ENCODE measurements at regions not wholly inside any gene's neighbourhood (a gene's known extent, or its start where the extent isn't known, plus 50 kb on each side); places are given as distances from the start of the nearest gene placed in this dataset.

DNA sequence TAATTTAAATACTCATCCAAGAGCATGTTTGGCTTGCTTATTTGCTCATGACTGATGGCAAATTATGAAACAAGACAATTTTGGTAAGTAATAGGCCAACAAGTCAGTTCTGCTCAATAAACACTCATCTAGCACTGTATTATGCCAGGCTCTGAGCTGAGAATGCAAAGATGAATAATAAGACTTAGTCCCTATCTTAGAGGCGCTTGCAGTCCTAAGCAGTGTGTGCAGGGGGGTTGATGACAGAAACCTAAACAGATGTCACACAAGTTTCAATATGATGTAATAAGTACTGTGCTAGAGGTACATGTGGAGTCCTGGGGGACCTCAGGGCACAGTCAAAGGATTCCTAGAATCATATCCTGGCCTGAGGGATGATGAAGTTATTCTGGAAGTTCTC, 287.6 kb upstream of the ADRA1B start:
- no peak for TF ChIP-seq CTCF (IDR thresholded peaks at IDR 0.05; ENCODE audit: borderline replicate concordance, control extremely low read depth, extremely low read depth, insufficient read depth, missing control alignments)
- DNase-seq (ENCODE audit: low spot score): no peak
- in situ Hi-C loops (cut with MboI; ENCODE audit: low sequenced_read_pairs, unreplicated experiment): no loop called here

- no peak for TF ChIP-seq CTCF (IDR thresholded peaks at IDR 0.05; ENCODE audit: borderline replicate concordance, control extremely low read depth, extremely low read depth, insufficient read depth, missing control alignments)
- in situ Hi-C loops (cut with MboI; ENCODE audit: low sequenced_read_pairs, unreplicated experiment): no loop called here
- no peak for DNase-seq (ENCODE audit: low spot score)
Observed at GRCh38 chr5:159629158-159629557, 287.1 kb upstream of the ADRA1B start.

GRCh38 chr5:159630545-159630944, 285.7 kb upstream of the ADRA1B start:
- DNase-seq (ENCODE audit: low spot score): no peak
- in situ Hi-C loops (cut with MboI; ENCODE audit: low sequenced_read_pairs, unreplicated experiment): no loop called here

DNA sequence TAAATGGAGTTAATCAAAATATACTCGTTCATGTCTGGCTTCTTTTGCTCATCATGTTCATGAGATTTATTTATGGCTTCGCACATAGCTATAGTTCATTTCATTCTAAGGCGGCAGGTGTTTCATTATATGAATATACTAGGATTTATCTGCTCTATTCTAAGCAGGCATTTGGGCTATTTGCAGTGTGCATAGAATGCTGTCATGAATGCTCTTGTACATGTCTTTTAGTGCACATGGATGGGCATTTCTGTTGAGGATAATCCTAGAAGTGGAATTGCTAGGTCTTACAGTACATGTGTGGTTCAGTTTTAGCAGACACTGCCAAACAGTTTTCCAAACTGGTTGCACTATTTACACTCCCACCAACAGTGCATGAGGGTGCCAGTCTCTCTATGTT, 285.3 kb upstream of the ADRA1B start:
- in situ Hi-C loops (cut with MboI; ENCODE audit: low sequenced_read_pairs, unreplicated experiment): no loop called here
- no peak for DNase-seq (ENCODE audit: low spot score)
- TF ChIP-seq CTCF (IDR thresholded peaks at IDR 0.05; ENCODE audit: borderline replicate concordance, control extremely low read depth, extremely low read depth, insufficient read depth, missing control alignments): no peak

More at GRCh38 chr5:159630545-159630944, 285.7 kb upstream of the ADRA1B start:
- TF ChIP-seq CTCF (IDR thresholded peaks at IDR 0.05; ENCODE audit: borderline replicate concordance, control extremely low read depth, extremely low read depth, insufficient read depth, missing control alignments): no peak

DNA sequence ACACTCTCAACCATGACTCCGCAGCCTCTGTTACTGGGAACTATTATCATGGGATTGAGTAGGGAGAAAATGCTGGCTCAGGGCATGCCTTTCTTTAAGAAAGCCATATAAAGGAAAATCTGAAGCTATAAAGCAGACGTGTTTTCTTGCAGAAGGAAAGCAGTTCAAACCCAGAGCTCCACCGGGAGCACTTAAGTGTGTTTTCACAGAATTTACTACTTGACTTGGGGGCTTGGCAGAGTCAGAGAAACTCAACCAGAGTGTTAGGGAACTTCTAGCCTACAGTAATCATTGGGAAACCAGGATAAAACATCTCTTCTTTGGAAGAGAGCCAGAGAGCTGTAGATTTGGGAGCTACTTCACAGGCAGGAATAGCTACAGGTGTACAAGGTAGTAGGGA, 283.4 kb upstream of the ADRA1B start:
- DNase-seq (ENCODE audit: low spot score): no peak
- no peak for TF ChIP-seq CTCF (IDR thresholded peaks at IDR 0.05; ENCODE audit: borderline replicate concordance, control extremely low read depth, extremely low read depth, insufficient read depth, missing control alignments)
- in situ Hi-C loops (cut with MboI; ENCODE audit: low sequenced_read_pairs, unreplicated experiment): no loop called here

DNA sequence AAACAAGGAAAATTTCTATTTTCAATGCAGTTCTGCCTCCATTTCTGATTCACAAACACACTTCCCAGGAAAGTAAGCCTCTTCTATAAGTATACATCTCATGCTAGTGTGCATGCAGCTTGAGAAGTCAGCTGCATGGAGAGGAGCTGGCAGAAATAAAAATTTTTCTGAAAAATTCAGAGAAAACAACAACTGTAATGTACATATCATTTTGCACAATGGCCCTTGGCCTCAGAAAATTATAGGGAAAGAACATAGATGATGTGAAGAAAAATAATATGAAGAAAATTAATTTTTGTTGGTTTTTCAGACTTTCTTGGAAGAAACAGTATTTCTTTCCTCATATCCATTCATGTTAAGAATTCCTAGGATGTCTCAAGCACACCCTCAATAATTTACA, 277.8 kb upstream of the ADRA1B start:
- no peak for TF ChIP-seq CTCF (IDR thresholded peaks at IDR 0.05; ENCODE audit: borderline replicate concordance, control extremely low read depth, extremely low read depth, insufficient read depth, missing control alignments)
- no peak for DNase-seq (ENCODE audit: low spot score)
- in situ Hi-C loops (cut with MboI; ENCODE audit: low sequenced_read_pairs, unreplicated experiment): no loop called here

All from GM13976 (cell line).